22Rv1 (cell line): ENCODE measurements at regions not wholly inside any gene's neighbourhood (a gene's known extent, or its start where the extent isn't known, plus 50 kb on each side); places are given as distances from the start of the nearest gene placed in this dataset.

Source experiments
- H3K27ac ChIP-seq: fragments of 450-650 bp; 2 replicates; pipeline ENCODE4 v1.5.1; 2017
- ZFX ChIP-seq: fragments of 450-650 bp; IDR thresholded peaks from 2 replicates; pipeline ENCODE4 v1.6.1; 2017; ENCODE audit warnings: antibody characterized with exemption, borderline replicate concordance
- TF ChIP-seq, protein P1 (sequence below): fragments of 450-650 bp; IDR thresholded peaks from 2 replicates; pipeline ENCODE4 v1.5.1; 2017; ENCODE audit warnings: mild to moderate bottlenecking

DNA sequence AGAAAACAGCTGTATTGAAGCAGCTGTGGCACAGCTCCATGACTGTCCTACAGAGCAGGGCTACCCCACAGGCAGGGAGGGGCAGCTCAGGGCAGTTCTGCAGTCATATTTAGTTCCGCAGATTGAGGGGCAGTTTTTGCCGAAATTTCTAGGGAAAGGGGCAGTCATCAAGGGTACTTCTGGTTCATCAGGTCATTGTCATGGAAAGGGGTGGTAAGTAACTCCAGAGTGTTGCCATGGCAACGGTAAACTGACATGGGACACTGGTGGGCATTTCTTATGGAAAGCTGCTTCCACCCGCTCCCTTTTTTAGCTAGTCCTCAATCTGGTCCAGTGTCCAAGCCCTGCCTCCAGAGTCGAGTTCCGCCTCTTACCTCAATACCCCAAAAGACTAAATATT, 702.8 kb downstream of the LIG4 start:
- TF ChIP-seq, protein P1, sequence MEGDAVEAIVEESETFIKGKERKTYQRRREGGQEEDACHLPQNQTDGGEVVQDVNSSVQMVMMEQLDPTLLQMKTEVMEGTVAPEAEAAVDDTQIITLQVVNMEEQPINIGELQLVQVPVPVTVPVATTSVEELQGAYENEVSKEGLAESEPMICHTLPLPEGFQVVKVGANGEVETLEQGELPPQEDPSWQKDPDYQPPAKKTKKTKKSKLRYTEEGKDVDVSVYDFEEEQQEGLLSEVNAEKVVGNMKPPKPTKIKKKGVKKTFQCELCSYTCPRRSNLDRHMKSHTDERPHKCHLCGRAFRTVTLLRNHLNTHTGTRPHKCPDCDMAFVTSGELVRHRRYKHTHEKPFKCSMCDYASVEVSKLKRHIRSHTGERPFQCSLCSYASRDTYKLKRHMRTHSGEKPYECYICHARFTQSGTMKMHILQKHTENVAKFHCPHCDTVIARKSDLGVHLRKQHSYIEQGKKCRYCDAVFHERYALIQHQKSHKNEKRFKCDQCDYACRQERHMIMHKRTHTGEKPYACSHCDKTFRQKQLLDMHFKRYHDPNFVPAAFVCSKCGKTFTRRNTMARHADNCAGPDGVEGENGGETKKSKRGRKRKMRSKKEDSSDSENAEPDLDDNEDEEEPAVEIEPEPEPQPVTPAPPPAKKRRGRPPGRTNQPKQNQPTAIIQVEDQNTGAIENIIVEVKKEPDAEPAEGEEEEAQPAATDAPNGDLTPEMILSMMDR = no peak
- TF ChIP-seq ZFX = no peak
- H3K27ac ChIP-seq = no peak overlapping the region

GRCh38 chr13:107497661-107498060, 717.7 kb downstream of the LIG4 start:
- no peak overlapping the region for H3K27ac ChIP-seq
- TF ChIP-seq ZFX = no peak
- TF ChIP-seq, protein P1 = no peak

DNA sequence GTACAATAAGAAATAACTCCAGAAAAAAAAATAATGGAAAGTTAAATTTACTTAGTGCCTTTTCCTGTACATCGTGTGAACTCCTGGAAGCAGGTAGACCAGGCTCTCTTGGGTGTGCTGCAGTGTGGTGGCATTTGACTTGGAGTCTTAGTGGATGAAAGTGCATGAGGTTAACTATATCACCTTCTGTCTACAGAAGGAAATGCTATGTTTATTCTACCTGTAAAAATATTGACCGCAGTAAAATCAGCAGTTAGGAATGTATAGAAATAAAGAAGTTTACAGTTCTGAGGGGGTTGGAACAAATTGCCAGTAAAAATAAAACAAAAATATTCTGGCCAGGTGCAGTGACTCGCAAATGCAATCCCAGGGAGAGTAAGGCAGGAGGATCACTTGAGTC, 722.1 kb downstream of the LIG4 start:
- H3K27ac ChIP-seq = no peak overlapping the region
- TF ChIP-seq, protein P1 = no peak
- TF ChIP-seq ZFX = no peak

GRCh38 chr13:107482688-107483087, 732.6 kb downstream of the LIG4 start:
- H3K27ac ChIP-seq = no peak overlapping the region
- TF ChIP-seq, protein P1 = no peak
- TF ChIP-seq ZFX = no peak

GRCh38 chr13:107480130-107480529, 735.2 kb downstream of the LIG4 start:
- H3K27ac ChIP-seq = no peak overlapping the region
- TF ChIP-seq, protein P1 = no peak
- TF ChIP-seq ZFX = no peak

DNA sequence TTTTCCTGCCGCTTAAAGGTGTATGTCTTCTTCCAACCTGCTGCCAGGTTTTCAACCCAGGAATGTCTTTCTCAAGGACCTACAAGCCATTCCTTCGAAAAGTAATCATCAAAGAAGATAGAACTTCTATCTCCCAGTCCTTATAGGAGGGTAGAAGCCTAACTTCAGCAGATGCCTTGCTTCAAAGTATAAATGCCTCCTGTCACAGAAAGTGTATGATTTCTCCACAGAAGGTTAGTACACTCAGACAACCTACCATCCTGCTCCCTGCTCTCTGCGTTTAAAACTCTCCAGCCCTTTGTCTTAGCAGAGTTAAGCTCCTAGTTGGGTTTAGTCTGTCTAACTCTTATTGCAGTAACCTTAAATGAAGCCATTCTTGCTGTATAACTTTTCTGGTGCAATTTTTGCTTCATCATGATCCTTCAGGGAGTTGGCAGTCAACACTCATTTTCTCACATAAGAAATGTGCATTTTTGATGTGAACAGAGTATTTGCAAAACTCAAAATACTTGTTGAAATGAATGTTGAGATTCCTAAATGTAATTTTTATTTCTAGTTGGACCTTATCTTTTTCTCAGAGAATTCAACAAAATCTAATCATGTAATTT, 737.5 kb downstream of the LIG4 start:
- no peak for TF ChIP-seq ZFX
- TF ChIP-seq, protein P1 = no peak
- no peak overlapping the region for H3K27ac ChIP-seq

GRCh38 chr13:107475753-107476453, 739.4 kb downstream of the LIG4 start:
- no peak for TF ChIP-seq ZFX
- TF ChIP-seq, protein P1 = no peak
- no peak overlapping the region for H3K27ac ChIP-seq
